Testis (tissue), 2 donors: ENCODE measurements at regions not wholly inside any gene's neighbourhood (a gene's known extent, or its start where the extent isn't known, plus 50 kb on each side); places are given as distances from the start of the nearest gene placed in this dataset.

Experiments used
- CTCF ChIP-seq, 3 experiments: fragments of 450-650 bp in 2 of 3; fragments of 200-600 bp in 1 of 3; sonication (generic) in 1 of 3; IDR thresholded peaks; one replicate each; pipeline ENCODE4 v1.5.1; 2016 to 2019; ENCODE audit warnings: antibody characterized with exemption in 3 of 3, mild to moderate bottlenecking in 2 of 3, moderate library complexity in 1 of 3
- POLR2A ChIP-seq: fragments of 450-650 bp; IDR thresholded peaks from one replicate; pipeline ENCODE4 v1.6.1; 2017; ENCODE audit warnings: antibody characterized with exemption, mild to moderate bottlenecking, moderate library complexity

GRCh38 chr6:8551993-8552392 lies 116.6 kb upstream of the SLC35B3 start:
- TF ChIP-seq CTCF (IDR thresholded peaks at IDR 0.05) (no peak), POLR2A (no peak)
